HCT116 (cell line): ENCODE measurements at regions not wholly inside any gene's neighbourhood (a gene's known extent, or its start where the extent isn't known, plus 50 kb on each side); places are given as distances from the start of the nearest gene placed in this dataset.

ENCODE experiments used
- ATF3 ChIP-seq: IDR thresholded peaks from 2 replicates; pipeline ENCODE4 v1.6.1; 2012
- CEBPB ChIP-seq: IDR thresholded peaks from 2 replicates; pipeline ENCODE4 v1.6.1; 2012; ENCODE audit warnings: low read depth
- CTCF ChIP-seq, 3 experiments: fragments of 200-600 bp in 1 of 3; sonication (generic) in 1 of 3; IDR thresholded peaks in 2 of 3; conservative IDR thresholded peaks in 1 of 3; 2 replicates each; pipeline ENCODE4 v1.5.1; 2012 to 2017; ENCODE audit warnings: low read depth in 2 of 3, low read length in 2 of 3, antibody characterized with exemption in 1 of 3, borderline replicate concordance in 1 of 3, control low read depth in 1 of 3, mild to moderate bottlenecking in 1 of 3, mixed read lengths in 1 of 3, mixed run types in 1 of 3, moderate library complexity in 1 of 3; ENCODE audit not compliant: insufficient read depth in 1 of 3
- ELF1 ChIP-seq: IDR thresholded peaks from 2 replicates; pipeline ENCODE4 v1.6.1; 2012; ENCODE audit warnings: low read depth, borderline replicate concordance
- EZH2 ChIP-seq: fragments of 200-600 bp; sonication (generic); IDR thresholded peaks from 2 replicates; pipeline ENCODE4 v1.6.1; 2017; ENCODE audit warnings: antibody characterized with exemption, mixed run types
- EZH2phosphoT487 ChIP-seq: fragments of 200-600 bp; IDR thresholded peaks from 2 replicates; pipeline ENCODE4 v1.6.1; 2018; ENCODE audit warnings: antibody characterized with exemption, borderline replicate concordance
- POLR2A ChIP-seq: IDR thresholded peaks from 2 replicates; pipeline ENCODE4 v1.7.0; 2011; ENCODE audit warnings: borderline replicate concordance; ENCODE audit not compliant: insufficient read depth, insufficient read length; ENCODE audit errors: extremely low read depth
- POLR2AphosphoS5 ChIP-seq: IDR thresholded peaks from 2 replicates; pipeline ENCODE4 v1.6.1; 2011; ENCODE audit warnings: mild to moderate bottlenecking, low read depth, low read length, moderate library complexity
- SP1 ChIP-seq: IDR thresholded peaks from 2 replicates; pipeline ENCODE4 v1.6.1; 2012; ENCODE audit warnings: low read depth
- TCF7L2 ChIP-seq: IDR thresholded peaks from 2 replicates; pipeline ENCODE4 v1.7.0; 2011; ENCODE audit warnings: borderline replicate concordance, inconsistent platforms; ENCODE audit not compliant: insufficient read depth, insufficient read length; ENCODE audit errors: extremely low read depth
- ZBTB33 ChIP-seq: IDR thresholded peaks from 2 replicates; pipeline ENCODE4 v1.6.1; 2011; ENCODE audit warnings: mild to moderate bottlenecking, low read length, moderate library complexity; ENCODE audit not compliant: insufficient replicate concordance; ENCODE audit errors: extremely low read depth

GRCh38 chr12:128150961-128151360 is 116.0 kb upstream of the TMEM132C start:
- no peak for TF ChIP-seq CTCF (IDR thresholded peaks at IDR 0.05 in 2 of 3, conservative IDR thresholded peaks at IDR 0.05 in 1 of 3; ENCODE audit: borderline replicate concordance in 1 of 3, insufficient read depth in 1 of 3, low read depth in 2 of 3, low read length in 2 of 3)
- no peak for TF ChIP-seq SP1
- TF ChIP-seq EZH2phosphoT487, result no peak
- no peak for TF ChIP-seq ELF1
- no peak for TF ChIP-seq ATF3
- no peak for TF ChIP-seq POLR2AphosphoS5
- TF ChIP-seq EZH2, result no peak
- TF ChIP-seq POLR2A, result no peak
- no peak for TF ChIP-seq TCF7L2
- TF ChIP-seq CEBPB, result no peak
- TF ChIP-seq ZBTB33, result no peak
